HG03139 (cell line): ENCODE measurements at regions not wholly inside any gene's neighbourhood (a gene's known extent, or its start where the extent isn't known, plus 50 kb on each side); places are given as distances from the start of the nearest gene placed in this dataset.

ENCODE experiments used
- ATAC-seq: cut with Tn5 transposase; IDR thresholded peaks from one replicate; pipeline ENCODE4 v1.9.1; 2021; ENCODE audit not compliant: unreplicated experiment

DNA sequence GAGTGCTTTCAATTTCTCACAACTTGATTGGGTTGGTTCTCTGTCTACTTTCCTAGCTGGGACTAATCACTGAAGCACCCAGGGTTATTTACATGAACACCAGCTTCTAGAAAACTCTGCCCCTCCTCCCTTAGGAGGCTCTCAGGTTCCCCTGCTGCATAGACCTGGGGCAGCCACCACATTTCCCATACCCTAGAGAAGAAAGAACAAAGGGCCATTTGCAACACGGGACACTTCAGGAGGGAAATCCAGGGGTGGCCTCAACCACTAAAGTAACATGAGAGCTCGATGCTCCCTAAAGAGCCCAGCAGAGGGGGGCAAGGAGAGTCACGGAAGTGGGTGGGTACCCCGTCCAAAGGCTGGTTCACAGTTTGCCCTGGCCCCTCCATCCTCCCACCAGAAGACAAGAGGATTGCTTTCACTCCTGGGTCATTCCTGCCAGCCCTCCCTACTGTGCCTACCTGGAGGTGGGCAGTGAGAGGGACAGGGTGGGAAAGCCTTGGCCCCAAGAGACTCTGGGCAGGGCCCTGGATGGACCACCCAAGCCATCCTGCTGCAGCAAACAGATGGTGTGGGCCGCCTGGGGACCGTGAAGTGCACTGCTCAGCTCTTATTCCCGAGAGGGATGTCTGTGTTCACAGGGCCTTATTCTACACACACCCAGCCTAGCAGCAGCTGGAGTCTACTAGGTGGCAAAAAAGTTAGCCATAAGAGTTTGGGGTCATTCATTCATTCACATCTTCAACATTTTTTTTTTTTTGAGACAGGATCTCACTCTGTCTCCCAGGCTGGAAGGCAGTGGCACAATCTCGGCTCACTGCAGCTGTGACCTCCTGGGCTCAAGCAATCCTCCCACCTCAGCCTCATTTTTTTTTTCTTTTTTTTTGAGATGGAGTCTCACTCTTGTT lies 392.1 kb downstream of the SOX9 start:
- ATAC-seq = no peak

DNA sequence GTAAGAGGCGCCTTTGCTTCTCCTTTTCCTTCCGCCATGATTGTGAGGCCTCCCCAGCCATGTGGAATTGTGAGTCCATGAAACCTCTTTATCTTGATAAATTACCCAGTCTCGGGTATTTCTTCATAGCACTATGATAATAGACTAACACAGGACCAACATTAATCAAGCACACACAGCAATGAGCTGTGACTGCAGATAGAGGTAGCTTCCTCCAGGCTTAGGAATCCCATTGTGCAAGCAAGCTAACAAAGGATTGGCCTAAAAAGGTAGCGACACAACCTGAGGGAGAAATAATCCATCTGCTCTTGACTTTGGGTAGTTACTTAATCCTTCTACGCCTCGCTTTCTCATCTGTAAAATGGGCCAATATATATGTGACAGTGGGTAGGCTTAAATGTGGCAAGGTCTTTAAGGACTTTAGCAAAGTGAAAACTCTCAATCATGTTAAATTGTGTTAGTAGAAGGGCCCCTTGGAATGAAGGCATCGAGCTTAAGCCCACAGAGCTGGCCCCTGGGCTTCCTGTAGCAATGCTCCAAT lies 393.6 kb downstream of the SOX9 start:
- no peak for ATAC-seq

DNA sequence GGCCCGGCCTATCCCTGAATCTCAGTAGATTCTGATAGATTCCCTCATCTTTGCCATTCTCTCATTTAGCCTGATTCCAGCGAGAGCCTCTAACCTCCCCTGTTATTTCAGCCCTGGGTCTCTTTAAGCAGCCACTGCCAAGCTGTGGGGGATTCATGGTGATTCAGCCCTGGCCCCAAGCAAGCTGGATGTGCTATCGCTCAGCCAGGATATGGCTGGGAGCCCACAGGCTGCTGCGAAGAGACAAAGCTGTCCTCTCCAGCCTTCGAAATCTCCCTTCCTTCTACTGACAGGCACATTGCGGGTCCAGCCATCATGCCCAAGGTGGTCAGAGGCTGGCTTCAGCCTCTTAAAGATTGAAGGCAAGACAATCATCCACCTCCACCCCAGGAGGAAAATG lies 394.1 kb downstream of the SOX9 start:
- no peak for ATAC-seq

DNA sequence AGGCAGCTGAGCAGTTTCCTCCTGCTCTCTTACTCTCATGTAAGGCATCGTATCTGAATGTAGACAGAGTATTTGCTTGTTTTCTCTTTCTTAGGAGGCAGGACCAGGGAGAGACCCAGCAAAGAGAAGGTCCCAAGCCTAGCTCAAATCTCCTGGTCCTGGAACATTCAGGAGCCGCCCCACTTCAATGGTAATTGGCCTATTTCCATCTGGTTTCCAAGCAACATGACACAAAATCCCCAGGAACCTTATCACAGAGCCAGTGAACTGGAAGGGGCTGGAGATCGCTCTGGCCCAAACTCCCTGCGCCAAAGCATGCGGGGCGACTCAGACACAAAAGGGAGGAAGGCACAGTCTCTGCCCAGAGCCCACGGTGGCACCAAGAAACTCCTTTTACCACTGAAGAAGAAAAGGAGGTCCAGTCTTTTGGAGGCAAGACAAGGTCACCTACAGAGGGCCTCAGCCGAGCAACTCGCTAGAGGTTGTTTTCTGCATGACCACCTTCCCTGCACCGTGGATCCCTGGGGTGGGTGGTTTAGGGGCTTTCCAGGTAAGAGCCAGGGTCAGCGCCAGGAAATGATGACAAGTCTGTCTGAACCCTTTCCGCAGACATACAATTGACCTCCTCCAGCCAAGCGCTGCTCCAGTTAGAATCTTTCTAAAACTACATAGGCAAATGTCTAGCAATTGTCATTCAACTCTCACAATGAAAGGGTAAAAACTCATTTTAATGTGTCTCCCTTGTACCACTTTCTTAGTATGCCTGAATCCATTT lies 394.7 kb downstream of the SOX9 start:
- no peak for ATAC-seq

DNA sequence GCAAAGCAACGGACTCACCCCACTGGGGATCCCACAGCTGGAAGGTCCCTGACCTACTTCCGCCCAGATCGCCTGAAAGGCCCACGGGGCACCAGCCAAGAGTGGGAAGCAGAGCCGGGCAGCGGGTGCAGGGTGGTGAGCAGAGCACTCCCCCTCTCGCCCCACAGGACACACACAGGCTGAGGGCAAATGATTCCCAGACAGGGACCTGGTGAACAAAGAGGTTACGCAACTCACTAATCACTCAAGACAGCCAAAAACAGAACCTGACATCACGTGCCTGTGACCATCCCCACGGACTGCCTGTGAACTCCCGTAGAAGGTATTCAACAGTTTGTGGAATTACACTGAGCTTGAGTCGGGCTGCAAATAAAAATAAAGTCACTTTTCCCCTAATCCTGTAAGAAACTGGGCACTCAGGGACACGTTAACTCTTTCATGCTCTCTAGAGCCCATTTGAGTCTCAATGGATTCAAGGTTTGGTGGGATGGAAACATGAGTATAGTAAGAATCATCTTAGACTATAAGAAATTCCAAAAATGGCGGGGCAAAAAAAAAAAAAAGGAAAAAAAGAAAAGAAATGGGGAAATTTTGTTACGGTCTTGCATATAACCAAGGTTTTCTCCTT lies 396.1 kb downstream of the SOX9 start:
- no peak for ATAC-seq

DNA sequence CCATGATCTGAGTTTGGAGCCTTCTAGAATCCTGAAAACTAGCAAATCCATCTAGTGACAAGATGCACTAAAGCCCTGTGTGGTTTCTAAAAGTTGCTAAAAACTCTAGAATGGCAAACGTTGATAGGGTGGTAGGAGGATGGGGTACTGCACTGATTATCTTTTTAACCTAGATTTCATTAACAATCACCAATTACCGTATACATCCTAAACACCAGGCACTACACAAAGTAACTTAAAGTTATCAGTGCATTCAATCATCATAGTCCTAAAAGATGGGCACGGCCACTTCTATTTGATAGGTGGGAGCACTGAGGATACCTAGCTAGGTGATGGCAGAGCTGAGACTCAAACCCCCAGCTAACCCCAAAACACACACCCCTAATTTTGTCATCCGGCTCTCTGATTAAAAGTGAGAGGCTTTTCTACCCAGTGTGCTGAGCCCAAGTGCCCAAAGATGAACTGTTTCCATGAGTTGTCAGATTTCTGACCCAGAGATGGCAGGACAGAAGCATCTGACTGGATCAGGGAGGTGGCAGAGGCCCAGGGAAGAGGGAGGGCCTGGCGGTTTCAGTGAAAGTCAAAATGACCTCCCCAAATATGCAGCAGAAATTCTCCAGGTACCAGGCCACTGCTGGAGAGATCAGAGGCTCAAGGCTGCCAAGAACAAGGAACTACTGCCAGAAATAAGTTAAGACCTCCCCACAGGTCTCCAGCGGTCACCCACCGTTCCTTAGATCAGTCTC lies 396.8 kb downstream of the SOX9 start:
- no peak for ATAC-seq

DNA sequence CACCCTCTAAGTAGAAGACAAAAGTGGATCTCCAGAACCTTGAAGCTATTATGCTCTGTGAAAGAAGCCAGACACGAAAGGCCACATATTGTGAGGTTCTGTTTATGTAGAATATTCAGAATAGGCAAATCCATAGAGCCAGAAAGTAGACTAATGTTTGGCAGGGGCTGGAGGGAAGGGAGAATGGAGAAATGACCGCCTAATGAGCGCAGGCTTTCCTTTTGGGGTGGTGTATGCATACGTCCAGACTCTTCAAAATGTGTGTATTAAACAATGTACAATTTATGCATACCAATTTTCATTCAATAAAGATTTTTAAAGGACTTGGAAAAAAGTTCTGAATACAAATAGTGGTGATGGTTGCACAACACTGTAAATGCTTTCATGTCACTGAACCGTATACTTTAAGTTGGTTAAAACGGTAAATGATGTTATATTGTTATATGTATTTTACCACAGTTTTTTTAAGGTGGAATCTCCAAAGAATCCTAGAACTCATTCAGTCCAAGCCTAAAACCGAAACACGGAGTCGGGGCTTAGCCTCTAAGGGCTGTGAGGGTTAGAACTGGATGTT lies 397.4 kb downstream of the SOX9 start:
- ATAC-seq = no peak

DNA sequence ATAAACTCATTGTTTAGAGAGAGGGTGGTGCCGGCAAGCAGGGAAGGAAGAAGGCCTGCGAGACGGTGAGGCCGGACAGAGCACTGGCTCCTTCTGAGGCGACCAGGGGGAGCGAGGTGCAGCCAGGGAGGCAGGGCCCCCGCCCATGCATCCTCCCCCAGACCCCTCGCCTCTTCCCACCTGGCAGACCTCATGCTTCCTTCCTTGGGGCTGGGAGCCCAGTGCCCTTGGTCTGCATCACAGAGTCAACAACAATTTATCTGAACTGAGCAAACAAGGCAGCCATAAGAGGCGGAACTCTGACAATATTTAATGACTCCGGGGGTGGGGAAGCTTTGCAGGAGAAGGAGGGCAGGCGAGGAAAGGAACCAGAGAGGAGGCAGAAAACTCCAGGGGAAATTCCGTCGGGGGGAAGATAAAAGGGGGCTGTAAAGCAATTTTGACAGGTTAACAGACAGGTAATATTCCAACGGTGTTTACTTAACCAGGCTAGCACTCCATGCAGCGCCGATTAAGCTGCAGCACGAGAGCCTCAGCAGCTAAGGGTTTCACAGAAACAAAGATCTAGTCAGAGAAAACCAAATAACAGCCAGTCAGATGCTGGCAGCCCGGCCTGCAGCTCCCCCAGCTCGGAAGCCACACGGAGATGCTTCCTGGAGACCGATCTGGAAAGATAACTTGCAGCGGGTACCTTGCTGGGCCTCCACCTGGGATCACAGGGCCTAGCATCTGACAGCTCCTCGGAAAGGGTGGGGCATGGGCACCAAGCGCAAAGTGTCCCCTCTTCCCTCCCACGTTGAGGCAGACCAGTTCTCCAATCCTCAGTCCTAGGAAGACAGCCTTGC lies 398.2 kb downstream of the SOX9 start:
- ATAC-seq = no peak

DNA sequence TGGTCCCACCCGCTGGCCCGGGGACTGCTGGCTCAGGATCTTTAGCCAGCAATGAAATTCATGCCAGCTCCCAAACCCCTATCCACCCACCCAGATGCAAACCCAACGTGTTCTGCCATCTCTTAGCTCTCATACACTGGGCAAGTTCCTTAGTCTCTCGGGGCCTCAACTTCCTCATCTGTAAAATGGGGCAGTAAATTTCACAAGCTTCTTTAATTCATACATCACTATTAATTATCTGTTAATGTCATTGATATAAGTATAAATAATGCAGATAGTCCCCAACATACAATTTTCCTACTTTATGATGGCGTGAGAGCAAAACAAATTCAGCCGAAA lies 398.7 kb downstream of the SOX9 start:
- ATAC-seq = no peak

DNA sequence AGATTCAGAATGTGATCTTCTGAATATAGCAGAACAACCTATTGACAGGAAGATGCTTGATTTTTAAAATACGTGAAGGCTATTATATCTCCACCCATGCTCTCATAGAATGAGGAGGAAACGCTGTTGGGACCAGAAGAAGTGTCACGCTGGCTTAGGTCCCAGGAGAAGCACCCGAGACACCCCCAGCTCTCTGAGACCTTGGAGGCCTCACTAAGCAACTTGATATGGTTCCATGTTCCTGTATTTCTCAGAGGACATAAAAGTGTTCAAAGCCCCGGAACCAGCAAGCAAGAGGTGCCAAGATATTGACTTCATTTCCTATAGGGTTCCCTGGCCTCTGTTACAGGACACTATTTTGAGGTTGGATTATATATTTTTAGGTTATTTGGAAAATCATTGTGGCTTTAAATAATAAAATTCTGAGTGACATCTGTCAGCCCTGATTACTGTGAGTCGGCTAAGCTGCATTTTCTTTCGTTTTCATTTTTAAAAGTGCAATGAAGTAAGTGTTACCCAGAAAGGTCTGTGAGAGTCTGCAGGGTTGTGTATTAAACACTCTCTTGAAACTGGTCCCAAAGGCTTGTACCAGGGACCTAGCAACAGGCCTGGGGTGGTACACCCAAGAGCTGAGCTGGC lies 400.0 kb downstream of the SOX9 start:
- ATAC-seq = no peak

DNA sequence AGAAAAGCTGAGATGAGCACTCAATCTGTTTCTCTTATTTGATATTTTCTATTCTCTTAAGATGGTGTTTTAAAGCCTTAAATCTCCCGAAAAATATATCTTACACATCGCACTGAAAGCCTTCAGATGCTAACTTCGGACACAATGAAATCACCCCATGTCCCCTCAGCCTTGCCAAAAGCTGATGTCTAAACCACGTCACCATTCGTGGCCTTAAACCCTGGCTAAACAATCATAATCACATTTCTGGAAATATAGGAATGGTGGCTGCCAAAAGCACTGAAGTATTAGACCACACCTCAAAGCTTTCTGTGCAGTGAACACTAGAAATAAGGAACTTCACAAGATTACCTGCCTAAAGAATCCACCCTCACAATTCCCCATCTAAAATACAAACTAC lies 402.7 kb downstream of the SOX9 start:
- no peak for ATAC-seq

DNA sequence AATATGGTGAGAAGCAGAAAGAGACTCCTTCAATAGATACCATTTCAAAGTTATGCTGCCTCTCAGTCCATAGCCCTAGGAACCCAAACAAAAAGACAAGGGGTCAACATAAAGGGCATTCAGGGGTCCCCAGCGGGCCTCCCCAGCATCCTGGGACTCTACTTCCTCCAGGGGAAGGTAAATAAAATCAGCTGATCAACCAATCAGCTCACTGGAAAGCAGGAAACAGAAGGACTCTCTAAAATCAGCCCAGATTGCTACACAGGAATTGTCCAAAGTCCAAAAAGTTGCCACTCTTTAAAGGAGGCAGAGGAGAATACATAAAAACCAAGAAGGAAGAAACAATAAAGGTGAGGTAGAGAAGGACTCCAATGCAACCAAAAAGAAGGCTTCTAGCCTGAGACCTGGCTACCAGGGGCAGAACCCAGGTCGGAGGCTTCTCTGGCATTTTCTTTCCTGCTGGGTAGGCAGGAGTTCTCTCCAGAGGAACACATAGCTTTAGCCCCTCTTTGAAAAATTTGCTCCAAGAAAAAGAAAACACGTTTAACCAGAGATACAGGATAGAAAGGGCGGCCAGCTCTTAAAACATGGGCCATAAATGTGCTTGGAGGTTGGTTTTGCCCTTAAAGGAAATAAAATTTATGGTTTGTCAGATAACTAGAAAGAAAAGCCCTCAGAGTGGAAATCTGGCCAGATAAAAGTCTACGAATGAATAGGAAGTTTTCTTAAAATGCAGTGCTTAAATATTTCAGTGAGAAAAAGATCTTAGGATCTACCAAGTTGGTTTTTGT lies 404.6 kb downstream of the SOX9 start:
- no peak for ATAC-seq

DNA sequence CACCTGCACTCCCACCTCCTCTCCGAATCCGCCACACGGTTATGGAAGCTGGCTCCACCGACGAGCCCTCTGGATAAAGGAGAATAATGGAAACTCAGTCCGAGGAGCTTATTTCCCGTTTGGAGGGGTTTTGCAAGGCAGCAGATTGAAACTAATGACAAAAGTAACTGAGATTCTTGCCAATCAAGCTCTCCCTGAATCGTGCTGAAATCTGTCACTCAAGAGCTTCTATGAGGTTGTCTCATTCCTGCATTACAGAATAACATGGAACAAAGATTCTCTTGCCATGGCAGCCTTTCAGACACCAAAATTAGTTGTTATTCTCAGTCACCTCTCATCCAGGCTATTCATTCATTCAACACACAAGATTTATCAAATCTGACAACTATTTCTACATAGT lies 405.9 kb downstream of the SOX9 start:
- ATAC-seq = no peak

DNA sequence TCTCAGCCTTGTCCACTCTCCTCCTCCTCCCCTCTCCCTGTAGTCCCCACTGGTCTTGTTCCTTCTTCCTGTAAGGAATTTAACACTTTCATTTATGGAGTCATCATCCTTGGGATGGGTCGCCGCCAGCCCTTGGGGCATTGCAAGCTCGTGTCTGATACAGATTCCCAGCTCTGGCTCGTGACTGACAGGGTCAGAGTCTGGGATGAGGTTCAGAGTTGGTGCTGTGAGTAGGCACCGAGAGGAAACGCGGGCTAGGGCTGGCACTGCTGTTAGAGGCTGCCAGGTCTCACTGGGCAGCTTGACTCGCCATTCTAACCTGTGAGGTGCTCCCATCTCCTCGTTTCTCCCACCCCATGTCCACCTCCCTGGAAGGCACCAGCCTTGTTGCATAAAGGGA lies 407.0 kb downstream of the SOX9 start:
- no peak for ATAC-seq

DNA sequence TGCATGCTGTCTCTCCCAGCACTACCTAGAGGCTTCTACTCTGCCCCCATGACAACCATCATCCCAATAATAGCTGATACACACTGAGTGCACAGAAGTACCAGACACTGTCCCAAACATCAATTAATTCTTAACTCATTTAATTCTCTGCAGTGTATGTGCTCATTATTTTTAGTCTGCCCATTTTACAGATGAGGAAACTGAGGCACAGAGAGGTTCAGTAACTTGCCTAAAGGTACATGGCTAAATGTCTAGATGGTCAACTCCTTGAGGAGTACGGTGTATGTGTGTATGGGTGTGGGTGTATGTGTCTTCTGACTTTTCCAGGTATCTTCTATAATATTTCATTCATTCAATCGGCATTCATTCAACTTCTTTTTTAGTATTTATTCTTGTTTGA lies 407.9 kb downstream of the SOX9 start:
- ATAC-seq = no peak

DNA sequence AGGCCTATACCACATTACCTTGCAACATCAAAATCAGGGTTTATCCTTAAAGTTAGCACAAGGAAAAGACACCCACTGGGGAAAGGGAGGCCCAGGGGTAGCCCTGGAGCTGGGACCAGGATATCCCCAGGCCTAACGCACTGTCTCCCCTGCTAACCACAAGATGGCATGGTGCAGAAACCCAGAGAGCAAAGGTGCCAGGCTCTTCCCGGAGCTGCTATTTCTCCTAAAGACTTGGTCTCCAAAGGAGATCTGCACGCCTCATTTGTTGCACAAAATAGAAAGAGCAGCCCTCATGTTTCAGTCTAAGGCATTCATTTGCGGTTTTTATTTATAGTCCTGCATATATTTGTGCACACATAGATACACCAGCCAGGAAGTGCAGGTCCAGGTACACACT lies 408.6 kb downstream of the SOX9 start:
- no peak for ATAC-seq

DNA sequence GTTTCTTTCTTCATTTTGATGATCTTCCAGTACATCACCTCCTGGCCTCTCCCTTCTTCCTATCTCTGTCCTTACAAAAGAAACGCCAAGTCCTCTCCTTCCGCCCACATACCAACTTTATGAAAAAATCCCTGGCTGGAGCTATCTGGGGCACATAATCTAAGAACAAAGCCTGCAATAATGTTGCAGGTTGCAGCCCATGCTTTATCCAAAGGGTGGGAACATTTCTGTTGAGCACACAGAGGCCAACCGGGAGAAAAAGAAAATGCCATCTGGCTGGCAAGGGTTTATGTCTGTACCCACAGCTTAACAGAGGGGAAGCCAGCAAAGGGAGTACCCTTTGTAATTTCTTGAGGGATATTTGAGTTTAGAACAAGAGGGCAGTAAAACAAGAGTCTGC lies 409.6 kb downstream of the SOX9 start:
- no peak for ATAC-seq

DNA sequence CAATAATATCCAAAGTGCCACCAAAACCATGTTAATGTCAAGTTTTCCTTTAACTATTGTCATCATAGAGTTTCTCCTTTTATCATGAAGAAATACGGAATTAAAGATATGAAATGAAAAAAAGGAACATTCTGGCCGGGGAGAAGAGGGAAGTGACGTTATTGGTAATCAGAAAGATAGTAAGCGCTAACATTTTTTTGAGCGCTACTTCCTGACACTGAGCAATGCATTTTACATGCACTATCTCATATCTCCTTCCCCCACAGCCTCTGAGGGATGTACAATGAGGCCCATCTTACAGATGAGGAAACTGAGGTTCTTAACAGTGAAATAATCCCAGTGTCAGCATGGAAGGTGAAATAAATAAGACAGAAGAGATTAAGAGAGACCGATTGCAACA lies 410.9 kb downstream of the SOX9 start:
- no peak for ATAC-seq

DNA sequence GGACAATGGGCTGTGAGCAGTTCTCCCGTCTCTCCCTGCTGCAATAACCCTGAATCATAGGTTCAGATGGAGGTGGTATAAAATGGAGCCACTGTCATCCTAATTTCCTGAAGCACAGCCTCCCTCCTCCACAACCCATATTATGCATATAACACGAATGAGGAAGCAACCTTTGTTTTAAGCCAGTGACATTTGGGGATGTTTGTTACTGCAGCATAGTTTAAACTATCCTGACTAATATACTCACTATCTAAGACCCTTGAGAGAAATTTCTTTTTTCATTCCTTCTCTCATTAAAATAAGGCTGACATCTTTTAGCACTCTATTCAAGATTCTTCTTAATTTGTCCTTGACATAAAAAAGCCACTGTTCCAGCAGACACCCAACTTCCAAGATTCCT lies 413.4 kb downstream of the SOX9 start:
- ATAC-seq = no peak
